CD4-positive, alpha-beta T cell treated with Interleukin-10 for 1 hour (primary cell): ENCODE measurements at regions not wholly inside any gene's neighbourhood (a gene's known extent, or its start where the extent isn't known, plus 50 kb on each side); places are given as distances from the start of the nearest gene placed in this dataset.
A peak's percentile ranks its signal among the peaks of the same experiment; 100 is the strongest.

Experiments
- DNase-seq: peaks from one replicate; pipeline ENCODE4 v3.0.0-alpha.2; 2020

DNA sequence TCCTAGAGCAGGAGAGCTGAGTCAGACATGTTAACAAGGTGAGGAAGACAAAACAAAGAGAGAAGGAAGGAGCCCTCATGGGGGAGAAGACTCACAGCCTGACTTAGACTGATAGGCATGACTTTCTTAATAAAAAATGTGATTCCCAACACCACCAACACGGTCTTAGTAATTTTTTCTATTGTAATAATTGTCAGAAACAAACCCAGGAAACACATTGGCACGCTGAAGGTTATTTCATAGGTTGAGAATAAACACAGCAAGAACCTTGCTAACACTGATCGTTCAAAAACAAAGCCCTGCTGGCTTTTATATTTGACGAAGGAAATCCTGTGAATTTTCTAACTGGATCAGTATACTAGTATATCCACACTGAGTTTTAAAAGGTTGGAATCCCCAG is 286.8 kb downstream of the HACE1 start:
- no peak for DNase-seq

DNA sequence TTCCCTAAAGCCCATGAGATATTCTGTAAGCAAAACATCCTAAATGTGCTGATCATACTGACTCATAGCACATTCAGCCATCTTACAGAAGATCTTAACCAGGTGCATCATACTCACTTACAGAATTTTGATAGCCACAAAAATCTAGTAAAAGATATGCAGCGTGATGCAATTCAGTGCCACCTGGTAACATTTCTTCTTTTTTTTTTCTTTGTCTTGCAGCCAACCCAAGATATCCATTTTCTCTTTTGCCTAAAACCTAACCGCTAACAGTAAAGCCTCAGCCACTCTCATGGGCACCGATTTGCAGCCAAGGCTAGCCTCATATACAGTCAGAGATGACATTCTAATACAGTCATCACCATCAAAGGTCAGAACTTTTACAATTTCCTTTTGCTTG is 293.3 kb downstream of the HACE1 start:
- no peak for DNase-seq

DNA sequence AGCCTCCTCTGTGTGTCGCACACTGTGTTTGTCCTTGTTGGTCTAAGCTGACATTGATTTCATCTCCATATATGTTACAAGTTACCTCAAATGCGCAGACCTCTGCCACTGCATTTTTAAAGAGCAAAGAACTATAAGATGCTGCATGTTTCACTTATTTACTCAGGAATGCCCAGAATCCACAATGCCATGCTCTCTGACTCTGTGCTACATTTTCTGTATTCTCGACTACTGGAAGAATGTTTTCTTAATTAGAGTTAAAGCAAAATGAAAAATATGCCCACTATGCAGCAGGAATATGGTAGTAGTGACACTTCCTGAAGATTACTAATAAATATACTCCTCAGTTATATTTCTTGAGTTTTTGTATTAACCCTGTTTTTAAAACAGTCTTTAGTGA is 296.4 kb downstream of the HACE1 start:
- no peak for DNase-seq

DNA sequence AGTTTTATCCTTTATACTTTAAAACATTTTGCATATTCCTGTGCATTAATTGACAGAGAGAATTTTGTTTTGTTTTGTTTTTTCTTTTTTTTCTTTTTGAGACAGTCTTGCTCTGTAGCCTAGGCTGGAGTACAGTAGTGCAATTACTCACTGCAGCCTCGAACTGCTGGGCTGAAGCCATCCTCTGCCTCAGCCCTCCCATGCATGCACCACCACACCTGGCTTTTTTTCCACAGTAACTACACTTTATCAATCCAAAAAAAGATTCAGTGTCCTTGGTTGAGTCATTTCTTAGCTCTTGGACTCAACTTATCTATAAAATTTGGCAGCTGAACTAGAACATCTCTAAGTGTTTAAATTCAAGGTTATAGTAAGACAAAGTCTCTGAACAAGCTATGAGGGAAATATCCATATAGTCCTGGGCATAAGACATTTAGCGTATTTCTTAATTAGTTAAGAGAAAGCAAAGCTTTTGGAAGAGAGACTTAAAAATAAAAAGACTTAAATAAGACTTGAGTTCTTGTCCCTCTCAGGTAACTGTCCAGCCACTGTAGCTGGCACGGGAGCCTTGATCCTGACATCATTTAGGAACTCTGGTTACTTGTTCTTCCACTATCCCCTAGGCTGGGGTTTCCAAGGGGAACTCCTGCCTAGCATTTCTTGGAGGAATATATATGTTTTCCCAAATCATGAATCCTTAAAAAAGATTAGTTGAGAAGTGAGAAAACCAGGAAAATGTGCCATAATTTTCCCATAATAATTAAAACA is 300.1 kb downstream of the HACE1 start:
- DNase-seq, result no peak

DNA sequence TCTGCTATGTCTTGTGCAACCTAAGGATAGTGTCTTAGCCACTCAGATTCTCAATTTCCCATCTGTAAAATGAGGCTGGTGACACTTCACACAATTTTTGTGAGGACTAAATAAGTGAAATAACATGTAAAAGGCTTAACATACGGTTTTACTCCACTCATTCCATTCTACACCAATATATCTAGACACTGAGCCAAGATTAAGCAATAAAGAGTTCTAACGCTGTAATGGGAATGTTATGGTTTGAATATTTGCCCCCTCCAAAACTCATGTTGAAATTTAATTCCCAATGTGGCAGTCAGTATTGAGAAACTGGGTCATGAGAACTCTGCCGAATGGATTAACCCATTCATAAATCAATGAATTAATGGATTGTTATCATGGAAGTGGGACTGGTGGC is 301.0 kb downstream of the HACE1 start:
- DNase-seq, result no peak

DNA sequence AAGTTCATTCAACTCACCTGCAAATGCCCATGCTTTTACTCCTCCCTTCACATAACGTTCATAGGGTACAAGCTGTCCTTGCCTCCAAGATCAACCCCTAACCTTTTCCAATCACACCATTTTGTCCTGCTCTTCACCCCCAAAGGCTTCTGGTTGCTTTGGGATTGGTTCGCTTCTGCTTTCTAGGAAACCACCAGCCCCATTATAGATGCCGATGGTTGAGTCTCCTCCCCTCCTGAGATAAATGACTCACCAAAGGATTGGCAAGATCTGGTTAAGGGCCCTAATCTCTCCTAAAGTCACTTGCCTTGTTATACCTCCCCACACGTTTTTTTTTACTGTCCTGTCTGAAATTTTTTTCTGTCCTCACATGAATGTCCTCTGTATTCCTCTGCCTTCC is 311.4 kb downstream of the HACE1 start:
- DNase-seq, result no peak

DNA sequence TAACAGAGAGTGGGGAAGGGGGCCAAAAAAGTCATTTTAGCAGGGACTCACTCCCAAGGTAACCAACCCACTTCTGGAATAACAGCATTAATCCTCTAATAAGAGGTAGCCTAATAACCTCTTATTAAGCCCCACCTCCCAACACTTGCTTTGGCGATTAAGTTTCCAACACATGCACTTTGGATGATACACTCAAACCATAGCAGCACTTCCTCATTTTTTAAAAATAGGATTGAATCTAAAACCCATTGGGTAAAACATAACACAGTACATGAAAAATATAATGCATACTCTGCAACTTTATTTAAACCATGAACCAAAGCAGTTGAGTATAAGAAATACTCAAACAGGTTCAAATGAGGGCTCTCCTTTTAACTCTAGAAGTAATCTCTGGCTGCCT is 318.3 kb downstream of the HACE1 start:
- no peak for DNase-seq

DNA sequence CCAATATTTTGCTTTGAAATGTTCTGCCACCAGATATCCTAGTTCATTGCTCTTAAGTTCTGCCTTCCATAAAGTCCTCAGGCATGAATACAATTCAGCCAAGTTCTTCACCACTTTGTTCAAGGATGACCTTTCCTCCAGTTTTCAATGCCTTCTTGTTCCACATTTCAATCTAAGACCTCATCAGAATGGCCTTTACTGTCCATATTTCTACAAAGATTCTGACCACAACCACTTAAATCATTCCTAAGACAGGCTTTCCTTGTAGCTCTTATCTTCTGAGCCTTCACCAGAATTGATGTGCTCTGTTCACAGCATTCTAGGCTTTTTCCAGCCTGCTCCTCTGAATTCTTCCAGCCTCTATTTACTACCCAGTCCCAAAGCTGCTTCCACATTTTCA is 319.0 kb downstream of the HACE1 start:
- no peak for DNase-seq

DNA sequence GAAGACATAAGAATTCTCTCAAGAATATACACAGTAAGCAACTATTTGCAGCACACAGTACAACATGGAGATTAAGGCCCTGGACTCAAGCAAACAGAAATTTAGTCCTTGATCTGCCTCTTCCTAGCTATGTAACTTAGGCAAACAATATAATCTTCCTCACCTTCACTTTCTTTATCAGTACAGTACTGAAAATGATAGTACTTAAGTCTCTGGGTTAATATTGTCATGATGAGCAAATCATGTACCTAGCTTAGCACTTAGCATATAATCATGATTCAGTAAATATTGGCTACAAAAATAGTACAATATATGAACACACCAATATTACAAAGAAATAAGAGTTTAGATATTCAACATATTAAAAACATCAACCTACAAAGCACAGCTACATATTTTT is 320.5 kb downstream of the HACE1 start:
- DNase-seq, result no peak

DNA sequence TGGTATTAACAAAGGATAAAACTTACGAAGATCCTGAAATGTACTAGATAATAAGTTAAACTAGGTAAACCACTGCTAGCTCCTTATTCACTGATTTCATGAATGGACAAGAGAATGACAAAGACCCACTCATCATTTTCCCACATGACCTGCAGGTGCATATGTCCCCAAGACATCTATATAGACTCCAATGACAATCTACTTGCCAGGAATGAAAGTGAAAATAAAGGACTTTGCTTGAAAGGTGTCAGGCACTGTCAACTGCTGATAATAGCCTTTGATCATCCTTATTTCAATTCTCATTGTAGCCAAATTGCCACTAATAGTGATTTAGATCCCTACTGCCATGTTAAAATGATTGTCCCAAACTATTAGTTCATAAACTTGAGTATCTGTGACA is 321.8 kb downstream of the HACE1 start:
- no peak for DNase-seq

DNA sequence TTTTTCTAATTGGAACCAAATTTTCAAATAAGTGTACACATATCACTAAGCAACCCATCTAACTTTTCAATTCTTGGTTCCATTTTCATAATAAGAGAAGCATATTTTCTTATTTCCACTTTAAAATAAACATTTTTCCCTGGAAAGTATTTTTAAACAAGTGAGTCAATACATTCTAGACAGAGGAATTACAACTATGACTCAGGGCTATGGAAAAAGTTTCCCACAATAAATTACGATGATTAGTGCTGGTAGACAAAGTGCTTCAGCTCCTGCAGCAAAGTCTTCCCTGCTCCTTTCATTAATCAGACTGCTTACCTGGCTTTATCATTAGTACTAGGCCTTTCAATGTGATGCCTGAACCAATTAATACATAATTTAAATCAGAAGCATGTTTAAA is 322.5 kb downstream of the HACE1 start:
- DNase-seq, result no peak

DNA sequence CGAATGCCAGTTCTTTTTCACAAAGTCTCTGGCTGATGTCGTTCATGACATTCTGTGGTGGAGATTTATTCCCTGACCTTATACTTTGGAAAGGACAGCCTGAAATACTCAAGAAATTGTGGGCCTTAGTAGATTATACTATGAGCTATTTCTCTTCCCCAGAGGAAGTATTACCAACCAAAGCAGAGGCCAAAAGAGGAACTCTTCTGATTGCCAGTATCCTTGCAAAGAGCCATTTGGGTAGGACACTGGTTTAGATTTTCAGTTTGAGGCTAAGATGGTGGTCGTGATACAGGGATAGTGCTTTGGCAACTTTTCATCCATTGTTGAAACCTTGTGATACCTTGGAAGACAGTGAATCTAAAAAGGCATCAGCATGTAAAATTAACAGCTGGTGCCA is 327.3 kb downstream of the HACE1 start:
- no peak for DNase-seq

DNA sequence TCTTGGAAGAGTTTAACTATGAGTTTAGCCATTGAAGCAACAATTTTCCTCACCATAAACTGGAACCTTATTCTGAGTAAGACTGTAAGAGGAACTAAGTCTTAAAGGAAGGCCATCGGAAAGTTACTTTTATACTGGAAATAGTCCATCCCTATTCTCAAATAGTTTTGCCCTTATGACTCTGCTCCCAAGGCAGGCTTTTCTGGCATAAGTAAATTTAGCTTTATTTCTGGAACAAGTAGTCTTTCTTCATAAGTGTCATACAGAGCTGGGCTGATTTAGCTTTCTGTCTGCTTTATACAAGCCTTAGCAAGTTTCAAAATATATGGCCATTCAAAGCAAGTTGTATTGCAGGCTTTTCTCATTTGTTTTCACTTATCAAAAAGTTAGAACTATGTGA is 328.1 kb downstream of the HACE1 start:
- no peak for DNase-seq

DNA sequence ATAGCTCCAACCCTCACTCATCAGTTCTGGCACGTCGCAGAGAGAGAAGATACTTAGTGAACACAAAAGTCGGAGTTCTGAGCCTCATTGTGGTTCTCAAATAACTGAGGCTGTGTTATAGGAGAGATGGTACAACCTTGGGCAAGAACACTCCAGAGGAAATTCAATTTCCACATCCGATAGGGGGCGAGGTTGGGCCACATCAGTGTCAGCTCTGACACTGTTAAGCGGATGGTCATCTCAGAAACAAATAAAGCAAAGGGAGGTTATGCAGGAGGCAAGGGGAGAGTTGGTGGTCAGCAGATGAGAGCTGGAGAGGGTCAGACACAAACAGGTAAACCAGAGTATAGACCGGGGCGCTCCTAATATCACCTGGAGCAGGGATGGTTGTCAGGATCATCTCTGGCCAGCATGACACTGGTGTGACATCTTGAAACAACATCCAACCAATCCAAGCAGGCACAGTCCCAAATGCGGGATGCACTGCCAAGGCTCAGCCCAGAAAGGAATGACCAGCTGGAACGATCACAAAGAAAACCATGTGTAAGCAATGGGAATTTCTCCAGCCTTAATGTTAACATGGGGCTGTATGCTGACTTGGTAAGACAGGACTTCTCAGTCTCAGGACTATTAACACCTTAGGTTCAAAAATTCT is 331.8 kb downstream of the HACE1 start:
- no peak for DNase-seq

DNA sequence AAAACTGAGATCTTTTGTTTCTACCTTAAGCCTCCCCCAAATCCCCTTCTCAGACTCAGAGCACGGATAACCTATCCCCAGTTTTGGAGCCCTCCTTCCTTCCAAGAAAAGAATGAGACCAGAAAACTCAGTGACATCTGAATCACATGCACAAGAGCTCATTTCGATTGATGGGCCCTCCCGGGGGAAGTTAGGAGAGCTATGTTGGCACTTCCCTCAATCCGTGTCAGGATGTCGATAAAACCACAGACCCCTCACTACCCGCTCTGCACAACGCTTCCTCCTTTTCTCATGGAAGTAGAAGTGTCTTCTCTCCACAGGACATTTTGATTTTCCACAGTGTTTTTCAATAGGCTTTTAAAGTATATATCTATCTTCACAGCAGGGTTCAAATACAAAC is 332.4 kb downstream of the HACE1 start:
- DNase-seq, result no peak

DNA sequence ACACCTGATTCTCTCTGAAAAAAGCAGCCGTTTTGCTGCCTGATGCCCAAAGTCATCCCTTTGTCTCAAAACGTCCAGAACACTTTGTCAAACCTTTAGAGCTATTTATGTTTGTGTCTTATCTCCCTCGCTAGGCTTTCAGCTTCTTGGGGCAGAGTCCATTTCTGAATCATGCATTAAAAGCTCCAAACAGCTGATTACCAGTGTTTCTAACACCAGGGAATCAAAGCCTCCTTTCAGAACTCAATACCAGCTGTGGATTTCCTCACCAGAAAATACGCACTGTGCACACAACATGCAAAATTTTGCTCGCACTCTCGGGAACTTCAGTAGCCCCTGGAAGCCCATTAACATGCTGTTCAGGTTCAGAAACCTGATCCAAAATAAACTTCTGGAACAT is 333.3 kb downstream of the HACE1 start:
- DNase-seq, result no peak

DNA sequence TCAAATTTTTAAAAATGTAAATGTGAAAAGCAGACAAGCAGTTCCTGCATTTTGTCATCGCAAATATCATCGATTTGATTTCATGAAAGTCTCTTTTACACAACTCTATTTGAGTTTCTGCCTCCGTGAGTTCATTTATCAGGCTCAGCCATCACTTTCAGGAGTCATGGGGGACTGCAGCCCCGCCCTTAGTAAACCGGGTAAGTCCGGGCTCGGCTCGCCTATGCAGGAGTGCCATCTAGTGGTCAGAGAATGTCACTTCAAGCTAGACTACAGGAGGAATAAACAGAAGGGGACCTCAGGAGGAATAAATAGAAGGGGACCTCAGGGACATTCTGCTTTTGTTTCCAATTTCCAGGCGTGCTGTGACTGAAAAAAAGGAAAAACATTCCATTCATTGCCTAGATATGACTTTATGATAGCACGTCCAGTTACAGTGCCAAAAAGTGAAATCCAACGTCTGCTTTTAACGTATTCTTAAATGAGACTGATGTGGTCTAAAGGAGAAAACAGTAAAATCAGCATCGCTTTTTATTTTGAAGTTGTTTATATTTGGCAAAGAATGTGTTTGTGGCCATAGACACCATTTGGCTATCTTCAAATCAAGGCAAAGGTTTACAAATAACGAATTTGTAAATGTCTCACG is 333.9 kb downstream of the HACE1 start:
- DNase-seq, result peak; percentile 75

DNA sequence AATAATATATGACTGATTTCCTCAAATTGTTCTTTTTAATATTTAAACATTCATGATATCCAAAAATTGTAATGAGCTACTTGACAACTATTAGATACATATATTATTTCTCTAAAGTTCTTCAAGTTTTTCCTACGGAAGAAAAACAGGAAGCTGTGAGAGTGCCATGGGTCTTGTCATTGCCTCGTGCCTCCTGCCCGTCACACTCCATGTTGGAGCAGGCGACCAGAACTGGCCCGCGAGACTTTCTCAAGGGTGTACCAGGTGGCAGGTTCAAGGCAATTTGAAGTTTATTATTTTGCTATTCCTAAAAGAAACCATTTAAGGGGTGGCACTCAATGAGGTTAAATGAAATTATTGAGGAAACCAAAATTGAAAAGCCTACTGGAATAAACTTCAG is 337.2 kb downstream of the HACE1 start:
- DNase-seq, result no peak

DNA sequence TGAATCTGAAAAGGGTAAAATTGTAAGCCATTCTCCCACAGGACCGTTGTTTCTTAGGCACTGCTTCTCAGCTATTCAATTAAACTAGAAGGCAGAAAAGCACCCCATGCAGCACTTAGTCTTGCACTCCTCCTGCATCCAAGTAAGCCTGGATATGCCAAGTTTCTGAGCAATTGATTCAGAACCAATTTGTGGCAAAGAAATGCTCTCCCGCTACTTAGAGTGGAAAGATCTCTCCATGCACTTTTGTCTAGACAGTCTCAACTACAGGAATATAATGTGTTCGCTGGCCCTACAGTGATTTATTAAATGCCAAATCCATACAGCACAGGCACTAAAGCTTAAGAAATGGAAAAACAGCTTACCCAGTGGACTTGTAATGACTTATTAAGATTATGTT is 338.5 kb downstream of the HACE1 start:
- DNase-seq, result no peak

DNA sequence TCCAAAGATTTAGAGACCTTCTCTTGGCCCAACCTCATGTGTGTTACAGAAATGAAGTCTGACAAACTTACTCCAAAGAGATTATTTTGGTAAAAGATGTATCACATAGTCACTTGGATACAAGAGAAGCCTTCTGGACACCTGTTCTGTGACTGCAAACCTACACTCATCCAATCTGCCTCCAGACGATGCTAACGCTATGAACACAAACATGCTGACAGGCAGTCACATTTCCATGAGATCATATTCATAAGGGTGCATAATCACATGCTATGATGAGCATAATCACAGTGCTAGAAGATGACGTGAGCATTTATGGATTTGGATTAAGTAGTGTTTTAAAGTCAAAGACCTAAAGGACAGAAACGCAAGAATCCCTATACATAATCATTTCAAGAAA is 340.2 kb downstream of the HACE1 start:
- DNase-seq, result no peak

DNA sequence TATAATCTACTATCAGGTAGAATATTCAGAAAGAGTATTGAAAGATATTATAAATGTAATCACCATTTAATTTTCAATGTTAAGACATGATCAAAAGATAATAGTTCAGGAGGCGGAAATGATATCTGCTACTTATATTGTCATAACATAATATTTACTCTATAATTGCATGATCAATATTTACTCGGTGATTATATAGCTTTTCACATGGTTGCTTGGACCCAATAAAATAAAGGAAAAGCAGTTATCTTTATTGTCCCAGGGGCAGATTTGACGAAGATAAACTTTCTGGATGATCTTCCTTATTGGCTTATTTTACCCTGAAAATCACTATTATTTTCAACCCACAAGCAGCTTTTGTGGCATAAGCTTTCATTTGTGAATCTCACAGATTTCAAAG is 350.4 kb downstream of the HACE1 start:
- no peak for DNase-seq

DNA sequence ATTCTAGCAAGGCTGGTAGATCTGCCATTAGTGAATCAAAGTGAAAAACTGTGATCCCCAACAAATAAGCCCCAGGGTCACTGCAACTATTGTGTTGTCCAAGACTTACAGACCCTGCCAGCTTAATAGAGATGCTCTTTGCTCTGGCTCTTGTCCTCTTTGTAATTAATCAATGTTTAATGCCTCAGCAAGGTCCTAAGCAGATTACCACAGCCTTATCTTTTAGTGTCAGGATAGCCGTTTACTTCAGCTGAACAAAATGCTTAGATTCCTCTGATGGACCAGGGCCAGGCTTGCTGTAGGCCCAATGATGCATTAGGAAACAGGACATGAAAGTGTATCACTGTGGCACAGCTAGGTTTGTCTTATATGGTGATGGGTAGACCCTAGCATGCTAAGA is 353.3 kb downstream of the HACE1 start:
- DNase-seq, result no peak

DNA sequence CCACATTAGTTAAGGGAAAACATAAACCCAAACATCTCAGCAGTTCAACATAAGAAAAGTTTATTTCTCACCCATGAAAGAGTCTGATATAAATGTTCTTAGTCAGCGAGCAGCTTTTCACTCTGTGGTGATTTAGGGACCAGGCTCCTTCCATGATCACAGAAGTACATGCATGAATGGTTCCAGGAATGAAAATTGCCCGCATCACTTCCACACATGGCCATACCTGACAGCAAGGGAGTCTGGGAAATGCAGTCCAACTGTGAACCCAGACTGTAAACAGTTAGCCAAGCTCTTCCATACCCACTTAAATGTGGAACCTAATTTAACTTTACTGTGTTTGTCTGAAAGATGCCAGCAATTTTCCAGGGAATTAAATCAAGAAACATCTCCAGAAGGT is 353.9 kb downstream of the HACE1 start:
- DNase-seq, result no peak

DNA sequence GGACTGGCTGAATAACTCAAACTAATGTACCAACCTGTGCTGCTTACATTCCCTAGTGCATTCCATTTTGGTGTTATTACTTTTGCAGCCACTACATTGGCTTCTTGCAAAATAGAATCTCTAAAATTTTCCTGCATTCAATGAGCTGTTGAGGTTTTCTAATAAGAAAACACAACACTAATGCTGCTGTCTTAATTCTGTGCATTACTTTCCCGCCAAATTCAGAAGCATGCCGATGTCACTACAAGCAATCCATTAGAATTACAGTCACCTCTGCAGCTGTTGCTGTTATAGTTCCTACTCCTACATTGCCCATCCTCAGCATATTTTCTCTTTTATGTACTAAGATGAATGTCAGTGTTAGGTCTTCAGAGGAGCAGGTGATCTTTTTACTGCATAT is 359.5 kb downstream of the HACE1 start:
- DNase-seq, result no peak

DNA sequence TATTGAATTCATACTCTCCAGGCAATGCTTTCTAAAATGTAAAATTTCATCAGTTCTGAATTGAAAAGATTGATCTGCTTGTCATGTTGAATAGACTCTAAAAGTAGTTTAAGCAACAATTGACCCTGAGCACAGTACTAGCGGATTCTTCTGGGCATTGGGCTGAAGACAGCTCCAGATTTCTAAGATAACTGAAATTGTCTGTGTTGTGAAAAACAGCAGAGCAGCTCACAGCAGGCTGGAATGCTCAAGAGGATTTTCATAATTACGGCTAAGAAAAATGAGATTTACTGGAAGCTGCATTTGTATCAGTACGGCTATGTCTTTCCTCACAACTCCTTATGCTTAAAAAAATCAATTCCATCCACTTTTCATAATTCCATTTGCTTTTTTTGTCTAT is 373.7 kb downstream of the HACE1 start:
- DNase-seq, result no peak
